Urinary bladder (tissue), 3 donors: ENCODE measurements at regions not wholly inside any gene's neighbourhood (a gene's known extent, or its start where the extent isn't known, plus 50 kb on each side); places are given as distances from the start of the nearest gene placed in this dataset.

ENCODE experiments used
- DNase-seq: peaks from one replicate; pipeline ENCODE4 v3.0.0-alpha.2; 2015; ENCODE audit errors: extremely low spot score
- H3K27ac ChIP-seq: one replicate; pipeline ENCODE4 v1.5.1; 2013; ENCODE audit warnings: low read depth, mild to moderate bottlenecking, moderate library complexity
- H3K36me3 ChIP-seq: one replicate; pipeline ENCODE4 v1.6.1; 2013; ENCODE audit warnings: mild to moderate bottlenecking, moderate library complexity; ENCODE audit not compliant: insufficient read depth
- H3K4me1 ChIP-seq: one replicate; pipeline ENCODE4 v1.6.1; 2013; ENCODE audit warnings: mild to moderate bottlenecking, moderate library complexity; ENCODE audit not compliant: insufficient read depth
- H3K4me3 ChIP-seq: one replicate; pipeline ENCODE4 v1.5.1; 2013; ENCODE audit warnings: low read depth, low read length
- WGBS: extraction: QIAGEN DNeasy Blood & Tissue Kit; methylation state at CpG from one replicate; pipeline ENCODE4 v1.1.7; 2013; 5-methylcytosine and 5-hydroxymethylcytosine counted together
- donor health status: healthy with polysubstance abuse.
- donor health status: healthy.

GRCh38 chr20:24138196-24138857 lies 149.7 kb upstream of the GGTLC1 start:
- Histone ChIP-seq H3K4me1 (no peaks in the 10 kb centered on the region), H3K27ac (no peak overlapping the region), H3K4me3 (no peak overlapping the region), H3K36me3 (no peaks in the 10 kb centered on the region)
- 66% methylated on average over 5 of the region's 5 CpGs for WGBS
- no peak for DNase-seq

GRCh38 chr20:24136659-24137246 lies 148.2 kb upstream of the GGTLC1 start:
- H3K4me1 ChIP-seq, result no peaks in the 10 kb centered on the region
- WGBS, result 82% methylated on average over 2 of the region's 2 CpGs
- DNase-seq, result no peak

GRCh38 chr20:24135781-24136180 lies 147.2 kb upstream of the GGTLC1 start:
- Histone ChIP-seq H3K4me3 (no peak overlapping the region), H3K36me3 (no peaks in the 10 kb centered on the region), H3K4me1 (no peaks in the 10 kb centered on the region), H3K27ac (no peak overlapping the region)
- WGBS, result 79% methylated on average over 12 of the region's 12 CpGs
- DNase-seq, result no peak

More at GRCh38 chr20:24136659-24137246, 148.2 kb upstream of the GGTLC1 start:
- H3K27ac ChIP-seq, result no peak overlapping the region
- no peaks in the 10 kb centered on the region for H3K36me3 ChIP-seq
- no peak overlapping the region for H3K4me3 ChIP-seq

GRCh38 chr20:24134930-24135329 lies 146.4 kb upstream of the GGTLC1 start:
- no peaks in the 10 kb centered on the region for H3K36me3 ChIP-seq
- no peak overlapping the region for H3K4me3 ChIP-seq
- whole genome bisulfite sequencing, result 93% methylated on average over 22 of the region's 22 CpGs
- H3K4me1 ChIP-seq, result no peaks in the 10 kb centered on the region
- H3K27ac ChIP-seq, result no peak overlapping the region
- DNase-seq, result no peak

GRCh38 chr20:24134284-24134683 lies 145.7 kb upstream of the GGTLC1 start:
- 36% methylated on average over 3 of the region's 3 CpGs for whole genome bisulfite sequencing
- H3K4me3 ChIP-seq, result no peak overlapping the region
- no peaks in the 10 kb centered on the region for H3K36me3 ChIP-seq
- no peak for DNase-seq
- H3K27ac ChIP-seq, result no peak overlapping the region
- H3K4me1 ChIP-seq, result no peaks in the 10 kb centered on the region

- H3K27ac ChIP-seq, result no peak overlapping the region
- DNase-seq, result no peak
- no peak overlapping the region for H3K4me3 ChIP-seq
- no peaks in the 10 kb centered on the region for H3K4me1 ChIP-seq
- H3K36me3 ChIP-seq, result no peaks in the 10 kb centered on the region
Measured at GRCh38 chr20:24132246-24132645, 143.7 kb upstream of the GGTLC1 start.

GRCh38 chr20:24131684-24132083 lies 143.1 kb upstream of the GGTLC1 start:
- no peak overlapping the region for H3K27ac ChIP-seq
- WGBS, result 63% methylated on average over 1 of the region's 1 CpG
- no peaks in the 10 kb centered on the region for H3K4me1 ChIP-seq
- no peak overlapping the region for H3K4me3 ChIP-seq
- H3K36me3 ChIP-seq, result no peaks in the 10 kb centered on the region
- no peak for DNase-seq

- no peak for DNase-seq
- Histone ChIP-seq H3K36me3 (no peaks in the 10 kb centered on the region), H3K27ac (no peak overlapping the region), H3K4me3 (no peak overlapping the region), H3K4me1 (no peaks in the 10 kb centered on the region)
- WGBS, result 62% methylated on average over 4 of the region's 4 CpGs
Measured at GRCh38 chr20:24131281-24131680, 142.7 kb upstream of the GGTLC1 start.

- Histone ChIP-seq H3K4me3 (no peak overlapping the region), H3K36me3 (no peaks in the 10 kb centered on the region)
- WGBS, result 69% methylated on average over 1 of the region's 1 CpG
Measured at GRCh38 chr20:24129641-24130040, 141.1 kb upstream of the GGTLC1 start.

GRCh38 chr20:24124951-24125650 lies 136.5 kb upstream of the GGTLC1 start:
- Histone ChIP-seq H3K4me1 (no peaks in the 10 kb centered on the region), H3K4me3 (no peak overlapping the region), H3K36me3 (no peaks in the 10 kb centered on the region), H3K27ac (no peak overlapping the region)
- WGBS, result 81% methylated on average over 10 of the region's 10 CpGs
- no peak for DNase-seq

More at GRCh38 chr20:24129641-24130040, 141.1 kb upstream of the GGTLC1 start:
- Histone ChIP-seq H3K4me1 (no peaks in the 10 kb centered on the region), H3K27ac (no peak overlapping the region)
- DNase-seq, result no peak

- Histone ChIP-seq H3K36me3 (no peaks in the 10 kb centered on the region), H3K27ac (no peak overlapping the region), H3K4me3 (no peak overlapping the region), H3K4me1 (no peaks in the 10 kb centered on the region)
- 84% methylated on average over 4 of the region's 4 CpGs for WGBS
- DNase-seq, result no peak
Measured at GRCh38 chr20:24124003-24124402, 135.4 kb upstream of the GGTLC1 start.

GRCh38 chr20:24118441-24119175 lies 130.0 kb upstream of the GGTLC1 start:
- Histone ChIP-seq H3K27ac (no peak overlapping the region), H3K4me1 (no peaks in the 10 kb centered on the region), H3K4me3 (no peak overlapping the region), H3K36me3 (no peaks in the 10 kb centered on the region)
- WGBS, result 31% methylated on average over 16 of the region's 16 CpGs
- DNase-seq, result no peak

GRCh38 chr20:24118034-24118433 lies 129.5 kb upstream of the GGTLC1 start:
- Histone ChIP-seq H3K4me3 (no peak overlapping the region), H3K27ac (no peak overlapping the region), H3K4me1 (no peaks in the 10 kb centered on the region), H3K36me3 (no peaks in the 10 kb centered on the region)
- DNase-seq, result no peak
- WGBS, result 14% methylated on average over 5 of the region's 5 CpGs

GRCh38 chr20:24117383-24117782 lies 128.8 kb upstream of the GGTLC1 start:
- H3K4me1 ChIP-seq, result no peaks in the 10 kb centered on the region
- WGBS, result 50% methylated on average over 3 of the region's 3 CpGs
- H3K36me3 ChIP-seq, result no peaks in the 10 kb centered on the region
- no peak overlapping the region for H3K4me3 ChIP-seq
- no peak overlapping the region for H3K27ac ChIP-seq
- DNase-seq, result no peak
